Nephron progenitor cell (in vitro differentiated cells): ENCODE measurements at regions not wholly inside any gene's neighbourhood (a gene's known extent, or its start where the extent isn't known, plus 50 kb on each side); places are given as distances from the start of the nearest gene placed in this dataset.
A peak's percentile ranks its signal among the peaks of the same experiment; 100 is the strongest.

Source experiments
- DNase-seq: peaks from one replicate; pipeline ENCODE4 v3.0.0; 2021
- H3K27ac Mint-ChIP-seq: 2 replicates; pipeline ENCODE4 v1.8.0; 2021; ENCODE audit warnings: mild to moderate bottlenecking, moderate library complexity, mixed read lengths
- H3K27me3 Mint-ChIP-seq: 2 replicates; pipeline ENCODE4 v1.8.0; 2021; ENCODE audit warnings: mild to moderate bottlenecking, low read depth, mixed read lengths; ENCODE audit not compliant: poor library complexity
- H3K36me3 Mint-ChIP-seq: 2 replicates; pipeline ENCODE4 v1.8.0; 2021; ENCODE audit warnings: low read depth, mixed read lengths
- H3K4me1 Mint-ChIP-seq: 2 replicates; pipeline ENCODE4 v1.8.0; 2021; ENCODE audit warnings: mixed read lengths
- H3K4me3 Mint-ChIP-seq: 2 replicates; pipeline ENCODE4 v1.8.0; 2021; ENCODE audit warnings: mild to moderate bottlenecking, moderate library complexity, mixed read lengths
- H3K9me3 Mint-ChIP-seq: 2 replicates; pipeline ENCODE4 v1.8.0; 2021; ENCODE audit warnings: mild to moderate bottlenecking, moderate library complexity, mixed read lengths
- TF ChIP-seq, protein P1 (sequence below): fragments of 200-600 bp; sonication (generic); IDR thresholded peaks from 2 replicates; pipeline ENCODE4 v1.5.0; 2021; ENCODE audit warnings: antibody characterized with exemption

- Mint-ChIP-seq H3K36me3 (no peaks in the 10 kb centered on the region), H3K4me1 (no peaks in the 10 kb centered on the region), H3K27ac (no peak overlapping the region), H3K9me3 (no peaks in the 10 kb centered on the region), H3K27me3 (no peaks in the 10 kb centered on the region), H3K4me3 (no peak overlapping the region)
- no peak for DNase-seq
- TF ChIP-seq, protein P1, sequence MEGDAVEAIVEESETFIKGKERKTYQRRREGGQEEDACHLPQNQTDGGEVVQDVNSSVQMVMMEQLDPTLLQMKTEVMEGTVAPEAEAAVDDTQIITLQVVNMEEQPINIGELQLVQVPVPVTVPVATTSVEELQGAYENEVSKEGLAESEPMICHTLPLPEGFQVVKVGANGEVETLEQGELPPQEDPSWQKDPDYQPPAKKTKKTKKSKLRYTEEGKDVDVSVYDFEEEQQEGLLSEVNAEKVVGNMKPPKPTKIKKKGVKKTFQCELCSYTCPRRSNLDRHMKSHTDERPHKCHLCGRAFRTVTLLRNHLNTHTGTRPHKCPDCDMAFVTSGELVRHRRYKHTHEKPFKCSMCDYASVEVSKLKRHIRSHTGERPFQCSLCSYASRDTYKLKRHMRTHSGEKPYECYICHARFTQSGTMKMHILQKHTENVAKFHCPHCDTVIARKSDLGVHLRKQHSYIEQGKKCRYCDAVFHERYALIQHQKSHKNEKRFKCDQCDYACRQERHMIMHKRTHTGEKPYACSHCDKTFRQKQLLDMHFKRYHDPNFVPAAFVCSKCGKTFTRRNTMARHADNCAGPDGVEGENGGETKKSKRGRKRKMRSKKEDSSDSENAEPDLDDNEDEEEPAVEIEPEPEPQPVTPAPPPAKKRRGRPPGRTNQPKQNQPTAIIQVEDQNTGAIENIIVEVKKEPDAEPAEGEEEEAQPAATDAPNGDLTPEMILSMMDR, result no peak
Observed at GRCh38 chr3:82672966-82673365, 911.5 kb upstream of the GBE1 start.

DNA sequence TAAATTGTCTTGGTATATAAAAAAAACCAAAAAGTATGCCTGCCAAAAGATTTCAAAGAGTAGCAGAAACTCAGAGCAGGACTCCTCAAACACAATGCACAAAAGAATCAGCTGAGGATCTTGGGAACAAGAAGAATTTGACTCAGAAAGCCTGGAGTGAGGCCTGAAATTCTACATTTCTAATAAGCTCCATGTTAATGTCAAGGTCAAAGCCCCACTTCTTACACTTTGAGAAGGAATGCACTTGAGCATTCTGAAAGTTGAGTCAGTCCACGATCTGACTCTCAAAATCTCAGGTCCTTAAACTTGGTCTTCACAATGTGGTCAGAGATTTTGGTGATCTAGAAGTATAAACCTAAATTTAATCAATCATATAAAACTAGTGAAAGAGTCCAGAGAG, 910.0 kb upstream of the GBE1 start:
- no peak for DNase-seq
- H3K9me3 Mint-ChIP-seq, result peaks cover 1% of the 10 kb centered on the region
- no peak overlapping the region for H3K27ac Mint-ChIP-seq
- TF ChIP-seq, protein P1, result no peak
- no peak overlapping the region for H3K4me3 Mint-ChIP-seq
- no peaks in the 10 kb centered on the region for H3K27me3 Mint-ChIP-seq
- no peaks in the 10 kb centered on the region for H3K36me3 Mint-ChIP-seq
- no peaks in the 10 kb centered on the region for H3K4me1 Mint-ChIP-seq

- TF ChIP-seq, protein P1, result no peak
- Mint-ChIP-seq H3K4me1 (no peaks in the 10 kb centered on the region), H3K27me3 (no peaks in the 10 kb centered on the region), H3K9me3 (no peaks in the 10 kb centered on the region), H3K27ac (no peak overlapping the region), H3K36me3 (no peaks in the 10 kb centered on the region), H3K4me3 (no peak overlapping the region)
- no peak for DNase-seq
Observed at GRCh38 chr3:82654708-82655107, 893.3 kb upstream of the GBE1 start.

DNA sequence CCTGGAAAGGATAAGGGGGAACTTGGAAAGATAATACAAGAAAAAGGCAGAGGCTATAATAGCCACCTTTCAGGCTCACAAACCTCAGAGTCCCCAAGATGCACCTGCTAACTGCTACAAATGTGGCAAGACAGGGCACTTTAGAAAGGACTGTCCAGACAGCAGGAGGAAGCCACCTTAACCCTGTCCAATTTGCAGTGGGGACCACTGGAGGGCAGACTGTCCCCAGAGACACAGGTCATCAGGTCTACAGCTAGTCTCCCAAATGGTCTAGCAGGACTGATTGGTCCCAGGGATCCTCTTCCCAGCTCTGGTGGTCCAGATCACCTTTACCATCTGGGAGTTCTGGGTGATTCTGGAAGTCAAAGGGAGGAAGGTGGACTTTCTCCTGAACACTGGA, 882.5 kb upstream of the GBE1 start:
- Mint-ChIP-seq H3K4me3 (no peak overlapping the region), H3K4me1 (no peaks in the 10 kb centered on the region), H3K27ac (no peak overlapping the region), H3K27me3 (no peaks in the 10 kb centered on the region), H3K9me3 (no peaks in the 10 kb centered on the region), H3K36me3 (no peaks in the 10 kb centered on the region)
- TF ChIP-seq, protein P1, result peak; percentile 10
- DNase-seq, result no peak

- Mint-ChIP-seq H3K9me3 (no peaks in the 10 kb centered on the region), H3K27me3 (no peaks in the 10 kb centered on the region), H3K36me3 (no peaks in the 10 kb centered on the region), H3K27ac (no peak overlapping the region), H3K4me1 (no peaks in the 10 kb centered on the region), H3K4me3 (no peak overlapping the region)
- TF ChIP-seq, protein P1, result no peak
- no peak for DNase-seq
Observed at GRCh38 chr3:82641701-82642100, 880.3 kb upstream of the GBE1 start.

GRCh38 chr3:82640254-82640653, 878.8 kb upstream of the GBE1 start:
- no peak for DNase-seq
- TF ChIP-seq, protein P1, result no peak
- Mint-ChIP-seq H3K4me3 (no peak overlapping the region), H3K36me3 (no peaks in the 10 kb centered on the region), H3K9me3 (no peaks in the 10 kb centered on the region), H3K27ac (no peak overlapping the region), H3K27me3 (no peaks in the 10 kb centered on the region), H3K4me1 (no peaks in the 10 kb centered on the region)
